GM19438 (cell line): ENCODE measurements at regions not wholly inside any gene's neighbourhood (a gene's known extent, or its start where the extent isn't known, plus 50 kb on each side); places are given as distances from the start of the nearest gene placed in this dataset.

Experiments used
- ATAC-seq: cut with Tn5 transposase; IDR thresholded peaks from one replicate; pipeline ENCODE4 v1.9.1; 2021; ENCODE audit warnings: low read depth; ENCODE audit not compliant: unreplicated experiment

DNA sequence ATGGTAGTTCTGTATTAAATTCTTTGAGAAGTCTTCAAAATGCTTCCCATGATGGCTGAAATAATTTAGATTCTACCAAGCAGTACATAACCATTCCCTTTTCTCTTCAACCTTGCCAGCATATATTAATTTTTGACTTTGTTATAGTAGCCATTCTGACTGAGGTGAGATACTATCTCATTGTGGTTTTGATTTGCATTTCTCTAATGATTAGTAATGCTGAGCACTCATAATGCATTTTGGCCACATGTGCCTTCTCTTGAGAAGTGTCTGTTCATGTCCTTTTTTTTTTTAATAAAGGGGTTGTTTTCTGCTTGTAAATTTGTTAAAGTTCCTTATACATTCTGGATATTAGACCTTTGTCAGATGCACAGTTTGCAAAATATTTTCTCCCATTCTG, 173.9 kb downstream of the CALCRL start:
- no peak for ATAC-seq

DNA sequence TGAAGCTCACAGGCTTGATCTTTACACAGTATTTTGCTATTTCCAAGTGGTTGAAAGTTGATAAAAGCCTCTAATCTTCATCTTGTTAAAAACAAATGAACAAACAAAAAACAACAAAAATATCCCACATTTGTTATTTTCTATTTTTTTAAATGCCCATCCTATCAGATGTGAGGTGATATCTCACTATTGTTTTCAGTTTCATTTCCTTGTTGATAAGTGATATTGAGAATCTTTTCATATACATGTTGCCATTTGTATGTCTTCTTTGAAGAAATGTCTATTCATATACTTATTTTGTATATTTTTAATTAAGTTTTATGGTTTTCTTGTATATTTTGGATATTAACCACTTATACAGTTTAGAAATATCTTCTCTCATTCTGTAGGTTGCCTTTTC, 175.8 kb downstream of the CALCRL start:
- ATAC-seq = no peak

DNA sequence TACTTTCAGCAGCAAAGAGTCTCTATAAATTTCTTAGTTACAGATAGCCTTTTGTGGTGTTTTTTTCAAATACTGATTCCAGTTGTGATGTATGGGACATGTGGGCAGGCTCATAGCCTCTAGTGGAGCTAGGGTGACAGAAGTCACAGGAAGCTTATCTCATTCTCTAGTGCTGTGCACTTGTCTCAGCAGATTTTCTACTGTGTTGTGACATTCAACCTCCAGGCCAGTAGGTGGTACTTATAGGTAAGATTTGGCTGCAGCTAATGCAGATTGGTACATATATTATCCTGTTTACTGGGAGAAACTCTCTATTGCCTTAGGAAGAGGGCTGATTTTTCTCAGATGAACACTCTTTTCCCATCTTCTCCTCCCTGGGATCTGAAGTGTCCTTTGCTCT, 176.2 kb downstream of the CALCRL start:
- ATAC-seq = no peak

GRCh38 chr2:187266645-187267044, 181.4 kb downstream of the CALCRL start:
- ATAC-seq = no peak

- no peak for ATAC-seq
Observed at GRCh38 chr2:187266147-187266546, 181.9 kb downstream of the CALCRL start.

- no peak for ATAC-seq
Observed at GRCh38 chr2:187264612-187265011, 183.4 kb downstream of the CALCRL start.

- ATAC-seq = no peak
Observed at GRCh38 chr2:187263675-187264560, 184.1 kb downstream of the CALCRL start.

DNA sequence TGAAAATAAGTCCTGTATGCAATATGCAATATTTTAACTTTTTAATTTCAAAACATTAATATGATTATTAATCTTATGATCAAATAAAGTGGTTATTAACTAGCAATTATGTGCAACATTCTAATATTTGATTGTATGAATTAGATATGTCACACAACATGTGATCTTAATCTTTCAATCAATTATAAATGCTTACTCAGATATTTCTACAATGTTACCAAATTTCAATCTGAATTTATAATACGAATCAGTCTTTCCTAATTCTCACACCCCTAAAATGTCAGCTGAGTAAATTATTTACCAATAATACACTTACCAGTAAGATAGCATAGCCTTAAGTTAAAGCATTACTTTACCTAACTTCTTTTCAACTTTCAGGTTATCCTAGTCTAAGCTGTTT, 186.3 kb downstream of the CALCRL start:
- ATAC-seq = no peak

DNA sequence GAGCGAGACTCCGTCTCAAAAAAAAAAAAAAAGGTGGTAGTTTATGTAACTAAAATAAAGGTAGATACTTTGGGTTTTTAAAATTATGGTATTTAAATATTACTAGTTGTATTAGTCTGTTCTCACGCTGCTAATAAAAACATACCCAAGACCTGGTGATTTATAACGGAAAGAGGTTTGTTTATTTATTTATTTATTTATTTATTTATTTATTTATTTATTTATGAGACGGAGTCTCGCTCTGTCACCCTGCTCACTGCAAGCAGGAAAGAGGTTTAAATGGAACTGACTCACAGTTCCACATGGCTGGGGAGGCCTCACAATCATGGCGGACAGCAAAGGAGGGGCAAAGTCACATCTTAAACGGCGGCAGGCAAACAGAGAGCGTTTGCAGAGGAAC, 196.0 kb downstream of the CALCRL start:
- no peak for ATAC-seq

DNA sequence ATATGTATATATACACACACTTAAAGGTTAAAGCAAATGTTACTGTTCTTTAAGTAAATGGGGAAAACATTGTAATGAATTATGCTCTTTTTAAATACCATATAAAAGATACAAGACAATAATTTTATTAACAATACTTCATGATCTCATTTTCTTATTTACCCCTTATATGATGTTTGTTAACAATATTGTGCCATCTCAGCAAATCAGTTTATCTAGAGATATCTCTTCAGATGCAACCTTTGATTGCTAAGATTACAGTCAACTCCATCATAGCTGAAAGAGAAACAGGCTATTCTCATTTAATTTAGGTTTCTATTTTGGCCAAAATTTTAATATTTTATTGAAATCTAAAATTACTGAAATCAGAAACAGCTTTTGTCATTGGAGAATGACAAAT, 197.9 kb downstream of the CALCRL start:
- ATAC-seq = no peak

DNA sequence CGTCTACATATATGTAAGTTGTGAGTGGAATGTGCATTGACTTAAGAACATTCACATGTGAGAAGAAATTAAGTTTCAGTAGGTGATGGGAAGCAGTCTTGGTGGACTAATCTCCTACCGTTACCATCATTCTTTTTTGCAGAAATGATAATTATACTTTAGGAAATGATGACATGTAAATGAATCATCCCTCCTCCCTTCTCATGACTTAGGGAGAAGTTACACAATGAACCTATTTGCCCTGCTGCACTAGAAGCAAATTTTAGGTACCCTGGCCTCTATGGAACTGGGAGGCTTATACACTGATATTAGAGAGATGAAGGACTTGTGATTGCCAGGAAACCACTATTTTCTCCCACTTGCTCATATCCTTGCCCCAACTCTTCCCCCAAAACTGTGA, 214.2 kb downstream of the CALCRL start:
- ATAC-seq = no peak

GRCh38 chr2:187232749-187233148, 215.3 kb downstream of the CALCRL start:
- no peak for ATAC-seq

GRCh38 chr2:187230088-187230487, 218.0 kb downstream of the CALCRL start:
- no peak for ATAC-seq

DNA sequence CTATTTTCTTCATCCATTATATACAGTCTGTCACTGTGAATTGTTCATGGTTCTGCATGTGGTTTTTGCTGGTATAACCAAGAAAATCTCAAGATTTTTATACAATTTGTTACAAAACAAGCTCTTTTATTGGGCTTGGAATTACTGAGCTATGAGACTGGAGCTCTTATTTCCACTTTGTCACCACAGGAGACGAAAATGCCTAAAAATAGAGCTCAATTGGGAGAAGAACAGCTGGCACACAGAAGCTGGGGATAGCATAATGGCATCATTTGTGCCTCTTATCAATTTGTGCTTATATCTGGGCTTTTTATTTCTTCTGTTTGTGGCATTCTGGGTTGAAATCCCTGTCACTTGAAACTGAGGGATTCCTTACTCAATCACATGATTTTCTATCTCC, 219.1 kb downstream of the CALCRL start:
- no peak for ATAC-seq

DNA sequence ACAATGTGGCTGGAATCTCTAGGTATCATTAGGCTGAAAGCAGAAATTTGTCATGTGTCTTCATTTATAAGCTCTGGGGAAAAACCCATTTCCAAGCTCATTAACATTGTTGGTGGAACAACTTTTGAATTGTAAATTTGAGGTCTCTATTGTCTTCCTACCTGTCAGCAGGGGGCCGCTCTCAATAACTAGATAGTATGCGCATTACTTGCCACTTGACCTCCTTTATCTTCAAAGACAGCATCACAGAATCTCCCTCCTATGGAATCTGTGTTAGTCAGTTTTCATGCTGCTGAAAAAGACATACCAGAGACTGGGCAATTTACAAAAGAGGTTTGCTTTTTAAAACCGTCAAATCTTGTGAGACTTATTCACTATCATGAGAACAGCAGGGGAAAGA, 223.1 kb downstream of the CALCRL start:
- ATAC-seq = no peak

DNA sequence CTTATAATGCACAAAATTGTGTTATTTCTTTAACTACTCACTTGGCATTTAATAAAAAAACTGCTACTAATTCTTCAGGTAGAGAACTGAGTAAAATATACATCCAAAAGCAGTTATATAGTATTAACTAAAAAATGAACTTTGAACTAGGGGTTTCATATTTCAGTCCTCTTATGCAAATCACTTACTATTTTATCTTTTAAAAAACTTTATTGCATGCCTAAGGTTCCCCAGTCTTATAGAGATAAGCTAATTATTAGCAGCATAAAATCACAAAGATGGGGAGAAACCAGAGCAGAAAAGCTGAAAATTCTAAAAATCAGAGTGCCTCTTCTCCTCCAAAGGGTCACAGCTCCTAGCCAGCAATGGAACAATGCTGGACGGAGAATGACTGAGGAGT, 228.0 kb downstream of the CALCRL start:
- no peak for ATAC-seq

DNA sequence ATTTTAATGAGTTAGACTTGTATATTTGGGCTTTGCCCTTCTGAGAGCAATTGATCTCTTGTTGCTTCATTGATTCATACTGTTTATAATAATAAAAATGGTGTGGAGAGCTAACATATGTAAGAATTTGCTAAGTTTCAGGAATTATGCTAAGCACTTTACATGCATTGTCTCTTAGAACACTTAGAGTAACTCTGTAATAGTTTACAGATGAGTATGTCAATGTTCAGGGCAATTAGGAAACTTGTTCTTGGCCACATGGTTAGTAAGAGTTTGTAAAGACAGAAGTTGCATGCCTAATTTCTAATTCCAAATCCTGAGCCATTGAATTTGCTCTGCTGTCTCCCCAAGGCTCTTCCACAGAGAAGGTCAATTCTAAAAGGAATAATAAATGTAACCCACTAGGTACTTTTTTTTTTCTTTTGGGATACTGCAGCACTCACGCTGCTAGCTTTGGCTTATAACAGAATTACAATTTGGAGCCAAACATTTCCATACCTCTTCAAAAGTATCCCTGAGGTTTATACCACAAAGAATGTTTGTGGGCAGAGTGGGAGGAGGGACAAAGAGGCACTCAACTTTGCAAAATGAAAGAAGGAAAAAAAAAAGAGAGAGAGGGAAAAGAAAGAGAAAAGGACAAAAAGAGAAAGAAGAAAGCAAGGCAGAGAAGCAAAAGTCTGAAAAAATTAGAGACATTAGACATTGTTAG, 232.4 kb downstream of the CALCRL start:
- ATAC-seq = no peak

DNA sequence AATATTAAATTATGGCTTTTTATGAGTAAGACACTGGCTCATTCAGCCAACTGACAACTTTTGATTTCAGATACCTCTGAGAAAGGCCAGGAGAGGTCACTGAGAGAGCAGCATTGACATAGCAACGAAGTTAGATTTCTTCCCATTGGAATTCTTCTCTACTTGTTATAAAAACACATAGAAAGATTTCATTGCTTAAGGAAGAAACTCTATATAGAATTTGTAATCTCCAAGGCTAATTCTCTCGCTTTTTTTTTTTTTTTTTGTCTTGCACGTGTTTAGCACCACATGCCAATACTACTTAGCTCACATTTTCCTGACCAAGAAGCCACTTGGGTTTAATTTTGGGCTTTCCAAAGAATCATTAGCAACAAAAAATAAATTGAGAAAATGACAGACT, 233.7 kb downstream of the CALCRL start:
- no peak for ATAC-seq

GRCh38 chr2:187213798-187214197, 234.3 kb downstream of the CALCRL start:
- no peak for ATAC-seq

DNA sequence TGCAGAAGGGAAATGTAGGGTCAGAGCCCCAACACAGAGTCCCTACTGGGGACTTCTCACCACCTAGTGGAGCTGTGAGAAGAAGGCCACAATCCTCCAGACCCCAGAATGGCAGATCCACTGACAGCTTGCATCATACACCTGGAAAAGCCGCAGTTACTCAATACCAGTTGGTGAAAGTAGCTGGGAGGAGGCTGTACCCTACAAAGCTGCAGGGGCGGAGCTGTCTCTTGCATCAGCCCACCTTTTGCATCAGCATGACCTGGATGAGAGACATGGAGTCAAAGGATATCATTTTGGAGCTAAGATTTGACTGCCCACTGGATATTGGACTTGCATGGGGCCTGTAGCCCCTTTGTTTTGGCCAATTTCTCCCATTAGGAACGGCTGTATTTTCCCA, 237.3 kb downstream of the CALCRL start:
- no peak for ATAC-seq

GRCh38 chr2:187208199-187208785, 239.8 kb downstream of the CALCRL start:
- ATAC-seq = no peak

- ATAC-seq = no peak
Observed at GRCh38 chr2:187207126-187207525, 240.9 kb downstream of the CALCRL start.
